ENCODE measurements at regions not wholly inside any gene's neighbourhood (a gene's known extent, or its start where the extent isn't known, plus 50 kb on each side); places are given as distances from the start of the nearest gene placed in this dataset.
"Not testable (repeated sequence)": the region's sequence is repeated elsewhere in the genome, so short reads cannot be mapped to it uniquely, and the experiment has no call there.

DNA sequence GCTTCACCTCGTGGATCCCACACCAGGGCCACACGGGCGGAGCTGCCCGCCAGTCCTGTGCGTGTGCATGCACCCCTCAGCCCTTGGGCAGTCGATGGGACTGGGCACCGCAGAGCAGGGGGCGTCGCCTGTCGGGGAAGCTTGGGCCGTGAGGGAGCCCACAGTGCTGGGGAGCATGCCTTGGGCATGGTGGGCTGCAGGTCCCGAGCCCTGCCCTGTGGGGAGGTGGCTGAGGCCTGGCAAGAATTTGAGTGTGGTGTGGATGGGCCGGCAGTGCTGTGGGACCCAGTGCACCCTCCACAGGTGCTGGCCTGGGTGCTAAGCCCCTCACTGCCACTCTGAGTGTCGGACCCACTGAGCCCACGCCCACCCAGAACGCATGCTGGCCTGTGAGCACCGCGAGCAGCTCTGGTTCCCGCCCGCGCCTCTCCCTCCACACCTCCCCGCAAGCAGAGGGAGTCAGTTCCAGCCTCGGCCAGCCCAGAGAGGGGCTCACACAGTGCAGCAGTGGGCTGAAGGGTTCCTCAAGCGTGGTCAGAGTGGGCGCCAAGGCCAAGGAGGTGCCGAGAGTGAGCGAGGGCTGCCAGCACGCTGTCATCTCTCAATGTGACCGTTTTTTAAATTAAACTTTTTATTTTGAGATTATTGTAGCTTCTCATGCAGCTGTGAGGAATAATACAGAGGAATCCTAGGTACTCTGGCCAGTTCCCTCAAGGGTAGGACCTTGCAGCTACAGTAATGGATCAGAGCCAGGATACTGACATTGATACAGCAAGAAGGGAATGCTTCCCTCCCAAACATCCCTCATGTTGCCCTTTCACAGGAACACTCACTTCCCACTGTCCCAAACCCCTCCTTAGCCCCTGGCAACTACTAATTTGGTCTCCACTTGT lies 127.7 kb downstream of the CRYBB2 start:
- DNase-seq (ENCODE audit: low read depth) = no peak
- no peak overlapping the region for H3K4me3 ChIP-seq (ENCODE audit: low read depth, low read length)
- TF ChIP-seq, protein P1, sequence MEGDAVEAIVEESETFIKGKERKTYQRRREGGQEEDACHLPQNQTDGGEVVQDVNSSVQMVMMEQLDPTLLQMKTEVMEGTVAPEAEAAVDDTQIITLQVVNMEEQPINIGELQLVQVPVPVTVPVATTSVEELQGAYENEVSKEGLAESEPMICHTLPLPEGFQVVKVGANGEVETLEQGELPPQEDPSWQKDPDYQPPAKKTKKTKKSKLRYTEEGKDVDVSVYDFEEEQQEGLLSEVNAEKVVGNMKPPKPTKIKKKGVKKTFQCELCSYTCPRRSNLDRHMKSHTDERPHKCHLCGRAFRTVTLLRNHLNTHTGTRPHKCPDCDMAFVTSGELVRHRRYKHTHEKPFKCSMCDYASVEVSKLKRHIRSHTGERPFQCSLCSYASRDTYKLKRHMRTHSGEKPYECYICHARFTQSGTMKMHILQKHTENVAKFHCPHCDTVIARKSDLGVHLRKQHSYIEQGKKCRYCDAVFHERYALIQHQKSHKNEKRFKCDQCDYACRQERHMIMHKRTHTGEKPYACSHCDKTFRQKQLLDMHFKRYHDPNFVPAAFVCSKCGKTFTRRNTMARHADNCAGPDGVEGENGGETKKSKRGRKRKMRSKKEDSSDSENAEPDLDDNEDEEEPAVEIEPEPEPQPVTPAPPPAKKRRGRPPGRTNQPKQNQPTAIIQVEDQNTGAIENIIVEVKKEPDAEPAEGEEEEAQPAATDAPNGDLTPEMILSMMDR (IDR thresholded peaks at IDR 0.05; ENCODE audit: low read depth, low read length) = no peak
- TF ChIP-seq MAX (IDR thresholded peaks at IDR 0.05; ENCODE audit: low read depth, low read length) = no peak
- TF ChIP-seq POLR2A (IDR thresholded peaks at IDR 0.05; ENCODE audit: extremely low read depth, insufficient read length) = no peak
- TF ChIP-seq MYC (IDR thresholded peaks at IDR 0.05; ENCODE audit: low read depth, low read length) = no peak

DNA sequence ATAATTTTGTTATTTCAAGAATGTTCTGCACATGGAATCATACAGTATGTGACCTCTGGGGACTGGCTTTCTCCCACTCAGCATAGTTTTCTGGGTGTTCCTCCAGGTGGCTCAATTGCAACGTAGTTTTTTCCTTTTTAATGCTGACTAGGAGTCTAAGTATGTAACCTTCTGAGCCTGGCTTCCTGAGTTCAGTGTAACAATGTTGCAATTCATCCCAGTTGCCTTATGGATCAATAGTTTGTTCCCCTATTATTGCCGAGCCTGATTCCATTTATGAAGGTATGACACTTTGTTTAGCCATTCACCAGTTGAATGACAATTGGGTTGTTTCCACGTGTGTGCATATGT lies 128.3 kb downstream of the CRYBB2 start:
- no peak for DNase-seq (ENCODE audit: low read depth)
- H3K4me3 ChIP-seq (ENCODE audit: low read depth, low read length) = no peak overlapping the region
- TF ChIP-seq, protein P1 (IDR thresholded peaks at IDR 0.05; ENCODE audit: low read depth, low read length) = no peak
- TF ChIP-seq MYC (IDR thresholded peaks at IDR 0.05; ENCODE audit: low read depth, low read length) (no peak), POLR2A (IDR thresholded peaks at IDR 0.05; ENCODE audit: extremely low read depth, insufficient read length) (no peak), MAX (IDR thresholded peaks at IDR 0.05; ENCODE audit: low read depth, low read length) (no peak)

DNA sequence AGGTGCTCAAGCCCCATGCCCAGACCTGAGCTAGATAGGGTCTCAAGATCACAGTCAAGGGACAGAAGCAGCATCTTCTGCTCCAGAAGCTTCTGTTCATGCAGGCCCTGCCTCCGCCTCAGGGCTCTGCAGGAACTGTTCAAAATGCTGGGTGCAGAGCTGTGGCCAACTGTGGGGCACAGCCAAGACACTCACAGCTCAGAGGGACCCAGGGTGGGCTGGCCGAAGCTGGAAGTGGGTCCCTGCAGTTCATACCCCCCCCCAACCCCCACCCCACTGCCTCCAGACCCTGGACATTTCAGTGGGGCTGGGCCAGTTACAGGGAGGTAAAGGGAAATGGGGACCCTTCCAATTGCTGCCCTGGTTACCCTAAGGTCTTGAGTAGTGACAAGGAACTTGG lies 129.0 kb downstream of the CRYBB2 start:
- TF ChIP-seq, protein P1 (IDR thresholded peaks at IDR 0.05; ENCODE audit: low read depth, low read length) = no peak
- no peak for TF ChIP-seq MYC (IDR thresholded peaks at IDR 0.05; ENCODE audit: low read depth, low read length)
- TF ChIP-seq POLR2A (IDR thresholded peaks at IDR 0.05; ENCODE audit: extremely low read depth, insufficient read length) = no peak
- TF ChIP-seq MAX (IDR thresholded peaks at IDR 0.05; ENCODE audit: low read depth, low read length) = no peak
- no peak overlapping the region for H3K4me3 ChIP-seq (ENCODE audit: low read depth, low read length)
- DNase-seq (ENCODE audit: low read depth) = no peak

DNA sequence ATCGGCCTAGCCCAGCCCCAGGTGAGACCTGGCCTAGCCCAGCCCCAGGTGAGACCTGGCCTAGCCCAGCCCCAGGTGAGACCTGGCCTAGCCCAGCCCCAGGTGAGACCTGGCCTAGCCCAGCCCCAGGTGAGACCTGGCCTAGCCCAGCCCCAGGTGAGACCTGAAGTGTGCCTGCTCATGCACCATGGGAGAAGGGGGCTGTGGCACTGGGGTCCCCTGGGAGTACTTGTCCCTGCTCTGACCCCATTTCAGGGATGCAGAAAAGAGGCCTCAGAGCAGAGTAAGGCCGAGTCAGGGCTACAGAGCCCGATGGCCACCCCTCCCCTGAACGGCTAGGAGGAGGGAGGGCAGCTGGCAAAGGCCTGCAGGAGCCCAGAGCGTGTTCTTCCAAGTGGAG lies 129.6 kb downstream of the CRYBB2 start:
- H3K4me3 ChIP-seq (ENCODE audit: low read depth, low read length); DNase-seq (ENCODE audit: low read depth): not testable (repeated sequence)

DNA sequence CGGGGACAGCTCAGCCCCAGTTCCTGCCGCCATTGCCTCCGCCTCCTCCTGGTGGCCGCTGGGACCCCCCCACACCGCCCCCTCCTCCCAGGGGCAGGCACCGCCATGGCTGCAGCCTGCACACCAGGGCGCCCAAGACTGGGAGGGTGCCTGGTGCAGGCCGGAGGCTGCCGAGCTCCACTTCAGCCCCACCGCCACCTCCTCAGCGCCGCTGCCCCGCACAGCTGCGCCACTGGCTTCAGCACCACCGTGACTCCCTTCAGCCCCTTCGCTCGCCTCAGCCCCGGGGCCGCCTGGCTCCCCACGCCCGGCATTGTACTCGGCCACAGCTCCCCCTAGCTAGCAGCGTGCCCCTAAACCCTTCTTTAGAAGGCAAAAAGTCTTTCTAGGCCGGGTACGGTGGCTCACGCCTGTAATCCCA lies 131.1 kb downstream of the CRYBB2 start:
- TF ChIP-seq POLR2A (IDR thresholded peaks at IDR 0.05; ENCODE audit: extremely low read depth, insufficient read length) = no peak
- TF ChIP-seq, protein P1 (IDR thresholded peaks at IDR 0.05; ENCODE audit: low read depth, low read length) = no peak
- no peak for TF ChIP-seq MYC (IDR thresholded peaks at IDR 0.05; ENCODE audit: low read depth, low read length)
- no peak for TF ChIP-seq MAX (IDR thresholded peaks at IDR 0.05; ENCODE audit: low read depth, low read length)
- no peak for DNase-seq (ENCODE audit: low read depth)
- no peak overlapping the region for H3K4me3 ChIP-seq (ENCODE audit: low read depth, low read length)

GRCh38 chr22:25351631-25352293 lies 132.3 kb downstream of the CRYBB2 start:
- TF ChIP-seq MAX (IDR thresholded peaks at IDR 0.05; ENCODE audit: low read depth, low read length) (no peak), POLR2A (IDR thresholded peaks at IDR 0.05; ENCODE audit: extremely low read depth, insufficient read length) (no peak), MYC (IDR thresholded peaks at IDR 0.05; ENCODE audit: low read depth, low read length) (no peak)
- TF ChIP-seq, protein P1 (IDR thresholded peaks at IDR 0.05; ENCODE audit: low read depth, low read length) = no peak
- no peak for DNase-seq (ENCODE audit: low read depth)
- no peak overlapping the region for H3K4me3 ChIP-seq (ENCODE audit: low read depth, low read length)
